Muscle layer of colon (tissue), 2 donors: ENCODE measurements at regions not wholly inside any gene's neighbourhood (a gene's known extent, or its start where the extent isn't known, plus 50 kb on each side); places are given as distances from the start of the nearest gene placed in this dataset.

Experiments used
- H3K27ac ChIP-seq: one replicate; pipeline ENCODE4 v1.7.0; 2013; ENCODE audit warnings: low read depth, mild to moderate bottlenecking, low read length, moderate library complexity
- H3K27me3 ChIP-seq, 2 donors: one replicate each; pipeline ENCODE4 v1.7.0; 2013; ENCODE audit warnings: low read length in 2 of 2, mild to moderate bottlenecking in 2 of 2; ENCODE audit not compliant: insufficient read depth in 2 of 2, control insufficient read depth in 1 of 2
- H3K36me3 ChIP-seq: one replicate; pipeline ENCODE4 v1.7.0; 2013; ENCODE audit warnings: mild to moderate bottlenecking, low read length; ENCODE audit not compliant: insufficient read depth
- H3K4me1 ChIP-seq: one replicate; pipeline ENCODE4 v1.7.0; 2013; ENCODE audit warnings: mild to moderate bottlenecking, low read length; ENCODE audit not compliant: insufficient read depth
- H3K4me3 ChIP-seq, 2 donors: one replicate each; pipeline ENCODE4 v1.7.0; 2013; ENCODE audit warnings: low read length in 2 of 2, low read depth in 1 of 2, mild to moderate bottlenecking in 1 of 2, moderate library complexity in 1 of 2
- H3K9ac ChIP-seq: one replicate; pipeline ENCODE4 v1.7.0; 2013; ENCODE audit warnings: low read length
- H3K9me3 ChIP-seq: one replicate; pipeline ENCODE4 v1.7.0; 2013; ENCODE audit warnings: mild to moderate bottlenecking, low read length
- donor health status: abdominal sarcoma.
- donor health status: Adenocarcinoma of cecum.

- Histone ChIP-seq H3K9me3 (no peaks in the 10 kb centered on the region), H3K36me3 (no peaks in the 10 kb centered on the region), H3K9ac (no peak overlapping the region), H3K4me1 (no peaks in the 10 kb centered on the region), H3K27ac (no peak overlapping the region), H3K4me3 (no peak overlapping the region), H3K27me3 (no peaks in the 10 kb centered on the region)
Observed at GRCh38 chr2:207300817-207301216, 135.1 kb upstream of the KLF7 start.

- H3K4me1 ChIP-seq, result no peaks in the 10 kb centered on the region
- no peaks in the 10 kb centered on the region for H3K27me3 ChIP-seq
Observed at GRCh38 chr2:207304761-207305160, 139.0 kb upstream of the KLF7 start.

GRCh38 chr2:207308519-207309224 lies 142.9 kb upstream of the KLF7 start:
- H3K27ac ChIP-seq, result no peak overlapping the region
- H3K36me3 ChIP-seq, result no peaks in the 10 kb centered on the region
- H3K9ac ChIP-seq, result no peak overlapping the region
- no peak overlapping the region for H3K4me3 ChIP-seq
- no peaks in the 10 kb centered on the region for H3K9me3 ChIP-seq
- H3K27me3 ChIP-seq, result no peaks in the 10 kb centered on the region
- peaks cover 10% of the 10 kb centered on the region for H3K4me1 ChIP-seq

More at GRCh38 chr2:207304761-207305160, 139.0 kb upstream of the KLF7 start:
- H3K36me3 ChIP-seq, result no peaks in the 10 kb centered on the region
- H3K27ac ChIP-seq, result no peak overlapping the region
- no peak overlapping the region for H3K9ac ChIP-seq
- no peaks in the 10 kb centered on the region for H3K9me3 ChIP-seq
- H3K4me3 ChIP-seq, result no peak overlapping the region

- Histone ChIP-seq H3K9ac (no peak overlapping the region), H3K27me3 (no peaks in the 10 kb centered on the region), H3K4me3 (no peak overlapping the region), H3K36me3 (no peaks in the 10 kb centered on the region), H3K4me1 (peaks cover 10% of the 10 kb centered on the region), H3K27ac (no peak overlapping the region), H3K9me3 (no peaks in the 10 kb centered on the region)
Observed at GRCh38 chr2:207311316-207312005, 145.7 kb upstream of the KLF7 start.

- Histone ChIP-seq H3K27me3 (no peaks in the 10 kb centered on the region), H3K4me3 (no peak overlapping the region), H3K27ac (no peak overlapping the region), H3K36me3 (no peaks in the 10 kb centered on the region), H3K9me3 (no peaks in the 10 kb centered on the region), H3K4me1 (peaks cover 10% of the 10 kb centered on the region), H3K9ac (no peak overlapping the region)
Observed at GRCh38 chr2:207312006-207312356, 146.2 kb upstream of the KLF7 start.

GRCh38 chr2:207313947-207314346 lies 148.2 kb upstream of the KLF7 start:
- Histone ChIP-seq H3K36me3 (no peaks in the 10 kb centered on the region), H3K9ac (no peak overlapping the region), H3K4me1 (peaks cover 10% of the 10 kb centered on the region), H3K27ac (no peak overlapping the region), H3K9me3 (no peaks in the 10 kb centered on the region), H3K27me3 (no peaks in the 10 kb centered on the region), H3K4me3 (no peak overlapping the region)

GRCh38 chr2:207315131-207315530 lies 149.4 kb upstream of the KLF7 start:
- Histone ChIP-seq H3K4me3 (no peak overlapping the region), H3K27ac (no peak overlapping the region), H3K27me3 (no peaks in the 10 kb centered on the region), H3K36me3 (no peaks in the 10 kb centered on the region), H3K9me3 (no peaks in the 10 kb centered on the region), H3K9ac (no peak overlapping the region), H3K4me1 (peaks cover 10% of the 10 kb centered on the region)

GRCh38 chr2:207316484-207316883 lies 150.7 kb upstream of the KLF7 start:
- Histone ChIP-seq H3K36me3 (no peaks in the 10 kb centered on the region), H3K27me3 (no peaks in the 10 kb centered on the region), H3K4me3 (no peak overlapping the region), H3K27ac (no peak overlapping the region), H3K9ac (no peak overlapping the region), H3K4me1 (no peaks in the 10 kb centered on the region), H3K9me3 (no peaks in the 10 kb centered on the region)

- Histone ChIP-seq H3K27ac (no peak overlapping the region), H3K36me3 (no peaks in the 10 kb centered on the region), H3K4me3 (no peak overlapping the region), H3K27me3 (no peaks in the 10 kb centered on the region), H3K9me3 (no peaks in the 10 kb centered on the region), H3K9ac (no peak overlapping the region), H3K4me1 (no peaks in the 10 kb centered on the region)
Observed at GRCh38 chr2:207316906-207317305, 151.2 kb upstream of the KLF7 start.

GRCh38 chr2:207317378-207317984 lies 151.7 kb upstream of the KLF7 start:
- H3K27ac ChIP-seq, result no peak overlapping the region
- H3K9ac ChIP-seq, result no peak overlapping the region
- no peaks in the 10 kb centered on the region for H3K4me1 ChIP-seq
- H3K36me3 ChIP-seq, result no peaks in the 10 kb centered on the region
- no peaks in the 10 kb centered on the region for H3K9me3 ChIP-seq
- H3K27me3 ChIP-seq, result no peaks in the 10 kb centered on the region
- H3K4me3 ChIP-seq, result no peak overlapping the region

GRCh38 chr2:207318181-207318628 lies 152.5 kb upstream of the KLF7 start:
- Histone ChIP-seq H3K4me3 (no peak overlapping the region), H3K36me3 (no peaks in the 10 kb centered on the region), H3K27ac (no peak overlapping the region), H3K9ac (no peak overlapping the region), H3K27me3 (no peaks in the 10 kb centered on the region), H3K4me1 (no peaks in the 10 kb centered on the region), H3K9me3 (no peaks in the 10 kb centered on the region)
